ENCODE measurements at regions not wholly inside any gene's neighbourhood (a gene's known extent, or its start where the extent isn't known, plus 50 kb on each side); places are given as distances from the start of the nearest gene placed in this dataset.

- TF ChIP-seq CTCF (conservative IDR thresholded peaks at IDR 0.05) (no peak), ZFX (IDR thresholded peaks at IDR 0.05) (no peak)
Measured at GRCh38 chr4:62260254-62260653, 1060.1 kb downstream of the ADGRL3 start.

All from C4-2B (cell line).